ENCODE measurements at regions not wholly inside any gene's neighbourhood (a gene's known extent, or its start where the extent isn't known, plus 50 kb on each side); places are given as distances from the start of the nearest gene placed in this dataset.

DNA sequence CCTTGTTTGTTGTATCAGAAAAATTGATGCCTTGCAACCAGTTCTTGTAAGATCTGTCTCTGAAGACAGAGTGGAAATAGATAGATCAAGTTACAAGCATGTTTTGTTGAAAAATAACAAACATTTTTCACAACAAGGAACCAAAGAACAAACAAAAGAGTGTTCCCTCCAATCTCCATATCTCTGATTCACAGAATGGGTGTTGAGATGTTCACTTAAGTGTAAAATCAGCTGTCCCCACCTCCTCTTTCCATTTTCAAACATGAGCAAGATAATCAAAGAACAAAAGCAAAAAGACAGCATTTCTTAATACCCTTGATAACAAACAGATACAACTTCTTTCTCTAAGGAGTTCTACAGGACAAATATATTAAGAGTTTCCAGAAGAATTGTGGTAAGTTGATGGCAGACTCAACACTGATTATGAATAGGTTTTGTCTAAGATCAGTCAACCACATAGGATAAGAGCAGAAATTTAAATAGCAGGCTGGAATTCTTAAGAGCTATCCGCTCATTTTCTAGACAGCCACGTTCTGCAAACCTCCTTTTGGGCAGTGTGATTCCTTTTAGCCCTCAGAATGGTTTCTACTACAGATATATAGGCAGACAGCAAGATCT is 970.9 kb upstream of the AUTS2 start:
- TF ChIP-seq ZNF324 (tag by site-specific recombination; IDR thresholded peaks at IDR 0.05), result no peak
- TF ChIP-seq, protein P1, sequence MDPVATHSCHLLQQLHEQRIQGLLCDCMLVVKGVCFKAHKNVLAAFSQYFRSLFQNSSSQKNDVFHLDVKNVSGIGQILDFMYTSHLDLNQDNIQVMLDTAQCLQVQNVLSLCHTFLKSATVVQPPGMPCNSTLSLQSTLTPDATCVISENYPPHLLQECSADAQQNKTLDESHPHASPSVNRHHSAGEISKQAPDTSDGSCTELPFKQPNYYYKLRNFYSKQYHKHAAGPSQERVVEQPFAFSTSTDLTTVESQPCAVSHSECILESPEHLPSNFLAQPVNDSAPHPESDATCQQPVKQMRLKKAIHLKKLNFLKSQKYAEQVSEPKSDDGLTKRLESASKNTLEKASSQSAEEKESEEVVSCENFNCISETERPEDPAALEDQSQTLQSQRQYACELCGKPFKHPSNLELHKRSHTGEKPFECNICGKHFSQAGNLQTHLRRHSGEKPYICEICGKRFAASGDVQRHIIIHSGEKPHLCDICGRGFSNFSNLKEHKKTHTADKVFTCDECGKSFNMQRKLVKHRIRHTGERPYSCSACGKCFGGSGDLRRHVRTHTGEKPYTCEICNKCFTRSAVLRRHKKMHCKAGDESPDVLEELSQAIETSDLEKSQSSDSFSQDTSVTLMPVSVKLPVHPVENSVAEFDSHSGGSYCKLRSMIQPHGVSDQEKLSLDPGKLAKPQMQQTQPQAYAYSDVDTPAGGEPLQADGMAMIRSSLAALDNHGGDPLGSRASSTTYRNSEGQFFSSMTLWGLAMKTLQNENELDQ (tag by site-specific recombination; IDR thresholded peaks at IDR 0.05; ENCODE audit: low read depth), result no peak

Data from HEK293 (cell line).